ENCODE measurements at regions not wholly inside any gene's neighbourhood (a gene's known extent, or its start where the extent isn't known, plus 50 kb on each side); places are given as distances from the start of the nearest gene placed in this dataset.
"Not testable (repeated sequence)": the region's sequence is repeated elsewhere in the genome, so short reads cannot be mapped to it uniquely, and the experiment has no call there.

GRCh38 chr5:81826128-81826527 lies 75.2 kb upstream of the SSBP2 start:
- no peak for DNase-seq (ENCODE audit: low read depth in 2 of 2)

- DNase-seq (ENCODE audit: low read depth in 2 of 2): no peak
Measured at GRCh38 chr5:81825237-81825636, 74.3 kb upstream of the SSBP2 start.

GRCh38 chr5:81823736-81824135 lies 72.8 kb upstream of the SSBP2 start:
- DNase-seq (ENCODE audit: low read depth in 2 of 2): not testable (repeated sequence)

GRCh38 chr5:81820863-81821262 lies 70.0 kb upstream of the SSBP2 start:
- no peak for DNase-seq (ENCODE audit: low read depth in 2 of 2)

- no peak for DNase-seq (ENCODE audit: low read depth in 2 of 2)
Measured at GRCh38 chr5:81820318-81820636, 69.4 kb upstream of the SSBP2 start.

- DNase-seq (ENCODE audit: low read depth in 2 of 2): no peak
Measured at GRCh38 chr5:81819556-81820317, 68.8 kb upstream of the SSBP2 start.

GRCh38 chr5:81817980-81818379 lies 67.1 kb upstream of the SSBP2 start:
- DNase-seq (ENCODE audit: low read depth in 2 of 2): no peak

- DNase-seq (ENCODE audit: low read depth in 2 of 2): no peak
Measured at GRCh38 chr5:81817086-81817485, 66.2 kb upstream of the SSBP2 start.

- DNase-seq (ENCODE audit: low read depth in 2 of 2): no peak
Measured at GRCh38 chr5:81815321-81815720, 64.4 kb upstream of the SSBP2 start.

GRCh38 chr5:81808106-81808505 lies 57.2 kb upstream of the SSBP2 start:
- DNase-seq (ENCODE audit: low read depth in 2 of 2): no peak

GRCh38 chr5:81805086-81805485 lies 54.2 kb upstream of the SSBP2 start:
- DNase-seq (ENCODE audit: low read depth in 2 of 2): no peak

GRCh38 chr5:81803812-81804211 lies 52.9 kb upstream of the SSBP2 start:
- no peak for DNase-seq (ENCODE audit: low read depth in 2 of 2)

GRCh38 chr5:81802625-81803024 lies 51.7 kb upstream of the SSBP2 start:
- no peak for DNase-seq (ENCODE audit: low read depth in 2 of 2)

GRCh38 chr5:81802020-81802419 lies 51.1 kb upstream of the SSBP2 start:
- no peak for DNase-seq (ENCODE audit: low read depth in 2 of 2)

- no peak for DNase-seq (ENCODE audit: low read depth in 2 of 2)
Measured at GRCh38 chr5:81800797-81801196, 49.9 kb upstream of the SSBP2 start.
